HG03108 (cell line): ENCODE measurements at regions not wholly inside any gene's neighbourhood (a gene's known extent, or its start where the extent isn't known, plus 50 kb on each side); places are given as distances from the start of the nearest gene placed in this dataset.

Experiments
- ATAC-seq: cut with Tn5 transposase; IDR thresholded peaks from one replicate; pipeline ENCODE4 v1.9.1; 2021; ENCODE audit warnings: moderate library complexity; ENCODE audit not compliant: unreplicated experiment

- ATAC-seq, result no peak
Measured at GRCh38 chr4:31585503-31585902, 865.3 kb downstream of the PCDH7 start.

GRCh38 chr4:31592293-31592692 is 872.1 kb downstream of the PCDH7 start:
- no peak for ATAC-seq

DNA sequence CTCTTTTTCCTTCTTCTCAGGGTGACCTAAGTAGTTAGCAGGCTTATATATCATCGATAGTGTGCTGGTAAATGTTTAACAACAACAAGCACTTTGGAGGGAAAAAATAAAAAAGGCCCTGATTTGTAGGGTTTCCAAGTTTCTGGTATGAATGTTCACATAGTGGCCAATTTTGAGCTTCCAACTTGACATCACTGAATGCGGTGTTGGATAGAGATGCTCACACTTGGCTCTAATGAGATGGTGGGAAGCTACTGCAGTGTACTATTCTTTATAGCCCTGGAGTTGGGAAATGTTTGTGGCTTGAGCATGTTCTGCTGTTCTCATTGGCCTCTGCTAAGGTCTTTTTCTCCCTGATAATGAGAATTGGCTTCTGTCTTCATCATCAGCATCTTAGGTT is 875.3 kb downstream of the PCDH7 start:
- no peak for ATAC-seq

GRCh38 chr4:31598639-31599038 is 878.5 kb downstream of the PCDH7 start:
- ATAC-seq, result no peak

DNA sequence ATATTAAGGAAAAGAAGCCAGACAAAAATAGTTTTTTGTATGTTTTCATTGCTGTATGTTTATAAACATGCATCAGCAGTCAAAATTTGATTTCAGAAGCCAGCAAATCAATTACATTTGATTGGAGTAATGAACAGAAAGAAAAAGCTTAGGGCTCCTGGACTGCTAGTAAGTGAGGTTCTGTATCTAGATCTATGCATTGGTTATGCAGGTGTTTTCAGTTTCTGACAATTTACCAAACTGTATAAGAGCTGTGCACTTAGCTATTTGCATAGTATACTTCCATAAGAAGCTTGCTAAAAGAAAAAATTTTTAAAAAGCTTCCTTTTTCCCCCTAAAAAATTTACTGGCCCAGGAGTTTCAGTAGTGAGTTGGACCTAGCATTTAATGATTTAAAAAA is 881.6 kb downstream of the PCDH7 start:
- no peak for ATAC-seq

DNA sequence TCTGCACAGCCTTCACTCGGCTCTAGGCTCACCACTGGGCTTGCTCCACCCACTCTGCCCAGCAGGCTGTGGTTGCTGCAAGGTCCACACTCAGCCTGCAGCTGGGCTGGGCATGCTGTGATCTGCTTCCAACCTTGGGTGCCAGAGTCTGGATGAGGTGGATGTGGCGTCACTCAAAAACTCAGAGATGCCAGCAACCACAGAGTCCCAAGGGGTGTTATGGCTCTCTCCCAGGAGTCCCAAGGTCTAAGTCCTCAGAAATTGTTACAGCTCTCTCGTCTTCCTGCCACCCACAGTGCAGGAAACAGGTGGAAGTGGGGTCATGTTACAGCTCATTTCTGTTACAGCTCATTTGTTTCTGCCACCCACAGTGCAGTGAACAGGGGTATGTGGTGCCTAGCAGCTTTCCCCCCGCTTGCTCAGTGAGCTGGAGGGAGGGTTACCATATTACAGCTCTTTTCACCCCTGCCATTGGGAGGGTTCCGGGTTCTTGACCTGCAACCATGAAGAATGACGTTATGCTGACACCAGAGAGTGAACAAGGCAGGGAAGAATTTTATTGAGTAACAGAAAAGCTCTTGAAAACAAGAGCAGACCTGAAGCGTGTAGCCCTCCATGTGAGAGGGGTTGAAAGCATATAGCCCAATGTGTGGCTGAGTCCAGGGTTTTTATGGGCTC is 893.9 kb downstream of the PCDH7 start:
- no peak for ATAC-seq

GRCh38 chr4:31617667-31618066 is 897.5 kb downstream of the PCDH7 start:
- ATAC-seq, result no peak

GRCh38 chr4:31620476-31620875 is 900.3 kb downstream of the PCDH7 start:
- ATAC-seq, result no peak

GRCh38 chr4:31645236-31645635 is 925.1 kb downstream of the PCDH7 start:
- ATAC-seq, result no peak

DNA sequence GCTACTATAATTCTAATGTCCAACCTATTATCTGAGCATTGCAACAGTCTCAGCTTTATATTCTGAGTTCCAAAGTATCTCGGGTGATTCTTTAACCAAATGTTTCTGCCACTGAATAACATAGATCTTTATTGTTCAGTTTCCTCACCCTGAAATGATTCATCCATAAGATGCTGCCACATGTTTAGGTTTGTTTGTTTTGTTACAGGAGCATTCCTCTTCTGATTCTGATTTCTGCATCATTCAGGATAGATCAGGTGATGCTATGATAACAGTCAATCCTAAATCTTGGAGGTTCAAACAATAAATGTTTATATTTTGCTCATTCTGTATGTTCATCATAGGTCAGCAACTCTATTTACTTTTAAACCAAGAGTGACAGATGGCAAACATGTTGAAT is 927.6 kb downstream of the PCDH7 start:
- ATAC-seq, result no peak

DNA sequence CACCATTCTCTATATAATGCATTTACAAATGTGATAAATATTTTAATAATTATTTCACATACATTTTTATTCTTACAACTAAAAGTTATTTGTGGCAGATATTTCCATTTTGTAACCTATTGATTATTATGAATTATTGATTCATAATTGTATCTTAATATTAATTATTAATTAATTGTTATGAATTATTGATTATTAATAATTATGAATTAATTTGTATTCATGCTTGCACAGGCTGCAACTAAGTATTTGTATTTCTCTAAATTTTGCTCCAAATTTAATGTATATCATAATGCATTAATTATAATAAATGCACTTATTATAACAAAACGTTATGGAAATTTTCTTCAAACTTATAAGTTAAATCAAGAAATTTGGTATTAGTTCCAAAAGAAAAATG is 929.7 kb downstream of the PCDH7 start:
- ATAC-seq, result no peak

DNA sequence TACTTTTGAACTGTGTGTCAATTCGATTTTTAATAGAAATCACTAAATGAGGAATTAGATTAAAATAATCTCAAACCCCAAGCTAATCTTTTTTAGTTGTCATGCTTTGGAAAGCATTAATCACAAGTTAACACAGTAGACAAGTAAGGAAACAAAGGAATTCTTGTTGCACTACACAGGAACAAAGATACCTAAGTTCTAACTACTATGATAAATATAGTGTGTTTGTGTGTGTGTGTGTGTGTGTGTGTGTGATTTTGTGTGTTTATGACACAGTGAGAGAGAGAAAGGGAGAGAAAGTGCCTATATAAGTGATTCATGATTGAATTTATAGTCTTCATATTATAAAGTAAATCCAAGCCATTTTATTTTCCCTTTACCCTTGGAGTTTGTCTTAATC is 931.4 kb downstream of the PCDH7 start:
- no peak for ATAC-seq

GRCh38 chr4:31655328-31655727 is 935.2 kb downstream of the PCDH7 start:
- no peak for ATAC-seq

- ATAC-seq, result no peak
Measured at GRCh38 chr4:31657859-31658570, 937.8 kb downstream of the PCDH7 start.

DNA sequence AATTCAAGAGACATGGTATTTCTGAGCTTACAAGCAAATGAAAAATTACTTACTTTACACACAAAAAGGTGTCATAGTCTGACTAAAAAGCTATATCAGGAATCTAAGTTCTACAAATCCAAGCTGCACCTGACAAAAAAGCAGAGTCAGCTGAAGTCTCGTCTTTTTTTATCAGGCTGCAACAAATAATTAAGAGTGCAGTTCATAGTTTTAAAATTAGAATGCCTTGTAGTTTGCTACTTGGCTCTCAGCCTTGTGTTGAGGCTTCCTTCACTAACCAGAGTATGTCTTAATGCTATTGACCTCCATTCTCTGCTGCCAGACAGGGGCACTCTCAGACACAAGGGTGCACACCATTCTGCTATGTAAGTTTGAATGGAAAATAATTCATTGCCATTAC is 940.7 kb downstream of the PCDH7 start:
- ATAC-seq, result no peak

DNA sequence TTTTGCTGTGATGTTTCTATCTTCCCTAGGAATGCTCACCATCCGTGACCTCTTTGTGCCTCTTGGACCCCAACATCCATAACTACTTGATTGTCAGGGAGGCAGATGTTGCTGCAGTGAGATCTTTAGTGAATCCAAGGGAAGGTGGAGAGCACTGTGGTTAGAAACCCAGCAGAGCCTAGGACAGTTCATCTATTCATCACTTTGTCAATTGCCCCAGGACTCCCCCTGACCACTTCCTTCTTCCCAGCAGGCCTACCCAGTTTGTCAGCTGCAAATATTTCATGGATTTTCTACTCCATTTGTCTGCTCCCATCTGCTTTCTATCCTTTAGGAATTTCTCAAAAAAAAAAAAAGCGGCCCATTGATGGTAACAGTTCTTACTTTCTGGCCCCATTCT is 942.8 kb downstream of the PCDH7 start:
- ATAC-seq, result no peak

- ATAC-seq, result no peak
Measured at GRCh38 chr4:31667686-31668085, 947.5 kb downstream of the PCDH7 start.

DNA sequence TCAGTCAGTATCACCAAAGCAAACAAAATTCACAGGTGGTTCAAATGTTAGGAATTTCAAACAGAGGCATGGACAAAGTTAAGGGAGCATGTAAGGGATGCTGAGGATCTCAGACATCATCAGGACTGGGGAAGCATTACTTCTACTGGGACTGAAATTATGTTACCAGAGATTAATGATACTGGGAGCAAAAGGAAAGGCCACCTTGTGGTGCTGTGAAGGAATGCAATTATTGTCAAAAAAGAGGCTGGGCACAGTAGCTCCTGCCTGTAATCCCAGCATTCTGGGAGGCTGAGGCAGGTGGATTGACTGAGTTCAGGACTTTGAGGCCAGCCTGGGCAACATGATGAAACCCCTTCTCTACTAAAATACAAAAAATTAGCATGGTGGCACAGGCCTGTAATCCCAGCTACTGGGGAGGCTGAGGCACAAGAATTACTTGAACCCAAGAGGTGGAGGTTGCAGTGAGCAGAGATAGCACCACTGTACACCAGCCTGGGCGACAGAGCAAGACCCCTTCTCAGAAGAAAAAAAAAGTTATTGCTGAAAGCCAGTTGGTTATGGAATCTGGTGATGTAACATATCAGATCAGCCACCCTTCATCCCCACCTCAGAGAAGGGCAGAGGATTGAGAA is 954.3 kb downstream of the PCDH7 start:
- ATAC-seq, result no peak

DNA sequence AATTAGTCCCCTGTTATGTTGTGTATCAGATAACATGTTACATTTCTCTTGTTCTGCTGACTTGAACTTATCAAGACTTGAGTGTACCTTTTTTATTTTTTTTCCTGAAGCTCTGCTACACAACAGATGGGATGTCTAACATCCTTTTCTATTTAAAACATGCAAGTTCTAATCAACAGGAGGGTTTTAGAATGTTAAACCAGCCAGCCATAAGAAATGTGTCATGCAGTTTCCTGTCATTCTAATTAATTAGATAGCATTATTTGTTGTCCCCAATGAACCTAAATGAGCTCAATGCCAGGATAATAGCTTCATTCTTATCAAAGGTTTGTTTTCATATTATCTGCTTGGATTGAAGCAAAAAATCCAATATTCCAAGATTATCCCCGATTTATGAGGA is 958.2 kb downstream of the PCDH7 start:
- no peak for ATAC-seq

GRCh38 chr4:31682796-31683195 is 962.6 kb downstream of the PCDH7 start:
- ATAC-seq, result no peak

- no peak for ATAC-seq
Measured at GRCh38 chr4:31687717-31688342, 967.7 kb downstream of the PCDH7 start.

- ATAC-seq, result no peak
Measured at GRCh38 chr4:31692399-31692940, 972.3 kb downstream of the PCDH7 start.
